Panc1 (cell line): ENCODE measurements at regions not wholly inside any gene's neighbourhood (a gene's known extent, or its start where the extent isn't known, plus 50 kb on each side); places are given as distances from the start of the nearest gene placed in this dataset.

Source experiments
- POLR2AphosphoS5 ChIP-seq: IDR thresholded peaks from 2 replicates; pipeline ENCODE4 v1.6.1; 2012; ENCODE audit warnings: mild to moderate bottlenecking, low read depth, low read length, moderate library complexity
- SIN3A ChIP-seq: IDR thresholded peaks from 2 replicates; pipeline ENCODE4 v1.6.1; 2012; ENCODE audit warnings: low read depth, mild to moderate bottlenecking, low read length, moderate library complexity, borderline replicate concordance; ENCODE audit not compliant: insufficient read depth
- TF ChIP-seq, protein P1 (sequence below): fragments of 450-650 bp; IDR thresholded peaks from 2 replicates; pipeline ENCODE4 v1.5.1; 2017; ENCODE audit warnings: mild to moderate bottlenecking
- TF ChIP-seq, protein P2 (sequence below), 2 experiments: IDR thresholded peaks; 2 replicates each; pipeline ENCODE4 v1.6.1; 2011 to 2012; ENCODE audit warnings: low read depth in 2 of 2, control low read depth in 1 of 2, low read length in 1 of 2, mild to moderate bottlenecking in 1 of 2, moderate library complexity in 1 of 2; ENCODE audit not compliant: insufficient read depth in 1 of 2

DNA sequence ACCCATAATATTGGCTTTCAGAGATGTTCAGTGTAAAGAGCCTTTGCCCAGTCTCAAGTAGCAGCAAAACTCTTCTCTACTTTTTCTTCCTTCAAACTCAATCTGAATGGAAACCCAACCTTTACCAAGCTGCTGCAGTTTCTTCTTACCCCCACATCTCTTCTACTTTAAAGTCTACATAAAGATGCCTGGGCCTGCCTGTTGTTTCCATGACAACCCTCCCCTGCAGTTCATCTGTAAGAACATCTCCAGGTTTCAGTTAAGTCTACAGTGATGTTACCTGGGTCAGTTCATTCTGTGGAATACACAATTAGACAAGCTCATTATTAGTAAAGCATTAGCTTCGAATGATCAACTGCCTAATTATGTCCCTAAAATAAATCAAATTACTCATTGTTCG is 81.4 kb downstream of the SPANXN3 start:
- TF ChIP-seq, protein P1, sequence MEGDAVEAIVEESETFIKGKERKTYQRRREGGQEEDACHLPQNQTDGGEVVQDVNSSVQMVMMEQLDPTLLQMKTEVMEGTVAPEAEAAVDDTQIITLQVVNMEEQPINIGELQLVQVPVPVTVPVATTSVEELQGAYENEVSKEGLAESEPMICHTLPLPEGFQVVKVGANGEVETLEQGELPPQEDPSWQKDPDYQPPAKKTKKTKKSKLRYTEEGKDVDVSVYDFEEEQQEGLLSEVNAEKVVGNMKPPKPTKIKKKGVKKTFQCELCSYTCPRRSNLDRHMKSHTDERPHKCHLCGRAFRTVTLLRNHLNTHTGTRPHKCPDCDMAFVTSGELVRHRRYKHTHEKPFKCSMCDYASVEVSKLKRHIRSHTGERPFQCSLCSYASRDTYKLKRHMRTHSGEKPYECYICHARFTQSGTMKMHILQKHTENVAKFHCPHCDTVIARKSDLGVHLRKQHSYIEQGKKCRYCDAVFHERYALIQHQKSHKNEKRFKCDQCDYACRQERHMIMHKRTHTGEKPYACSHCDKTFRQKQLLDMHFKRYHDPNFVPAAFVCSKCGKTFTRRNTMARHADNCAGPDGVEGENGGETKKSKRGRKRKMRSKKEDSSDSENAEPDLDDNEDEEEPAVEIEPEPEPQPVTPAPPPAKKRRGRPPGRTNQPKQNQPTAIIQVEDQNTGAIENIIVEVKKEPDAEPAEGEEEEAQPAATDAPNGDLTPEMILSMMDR: no peak
- TF ChIP-seq SIN3A (no peak), POLR2AphosphoS5 (no peak)
- TF ChIP-seq, protein P2, sequence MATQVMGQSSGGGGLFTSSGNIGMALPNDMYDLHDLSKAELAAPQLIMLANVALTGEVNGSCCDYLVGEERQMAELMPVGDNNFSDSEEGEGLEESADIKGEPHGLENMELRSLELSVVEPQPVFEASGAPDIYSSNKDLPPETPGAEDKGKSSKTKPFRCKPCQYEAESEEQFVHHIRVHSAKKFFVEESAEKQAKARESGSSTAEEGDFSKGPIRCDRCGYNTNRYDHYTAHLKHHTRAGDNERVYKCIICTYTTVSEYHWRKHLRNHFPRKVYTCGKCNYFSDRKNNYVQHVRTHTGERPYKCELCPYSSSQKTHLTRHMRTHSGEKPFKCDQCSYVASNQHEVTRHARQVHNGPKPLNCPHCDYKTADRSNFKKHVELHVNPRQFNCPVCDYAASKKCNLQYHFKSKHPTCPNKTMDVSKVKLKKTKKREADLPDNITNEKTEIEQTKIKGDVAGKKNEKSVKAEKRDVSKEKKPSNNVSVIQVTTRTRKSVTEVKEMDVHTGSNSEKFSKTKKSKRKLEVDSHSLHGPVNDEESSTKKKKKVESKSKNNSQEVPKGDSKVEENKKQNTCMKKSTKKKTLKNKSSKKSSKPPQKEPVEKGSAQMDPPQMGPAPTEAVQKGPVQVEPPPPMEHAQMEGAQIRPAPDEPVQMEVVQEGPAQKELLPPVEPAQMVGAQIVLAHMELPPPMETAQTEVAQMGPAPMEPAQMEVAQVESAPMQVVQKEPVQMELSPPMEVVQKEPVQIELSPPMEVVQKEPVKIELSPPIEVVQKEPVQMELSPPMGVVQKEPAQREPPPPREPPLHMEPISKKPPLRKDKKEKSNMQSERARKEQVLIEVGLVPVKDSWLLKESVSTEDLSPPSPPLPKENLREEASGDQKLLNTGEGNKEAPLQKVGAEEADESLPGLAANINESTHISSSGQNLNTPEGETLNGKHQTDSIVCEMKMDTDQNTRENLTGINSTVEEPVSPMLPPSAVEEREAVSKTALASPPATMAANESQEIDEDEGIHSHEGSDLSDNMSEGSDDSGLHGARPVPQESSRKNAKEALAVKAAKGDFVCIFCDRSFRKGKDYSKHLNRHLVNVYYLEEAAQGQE (IDR thresholded peaks at IDR 0.05; ENCODE audit: insufficient read depth in 1 of 2, low read depth in 2 of 2, low read length in 1 of 2): no peak
